Stimulated activated CD4-positive, alpha-beta T cell treated with anti-CD3 and anti-CD28 coated beads, Interleukin-4, amount 100 ng/mL, for 1 hour (primary cell): ENCODE measurements at regions not wholly inside any gene's neighbourhood (a gene's known extent, or its start where the extent isn't known, plus 50 kb on each side); places are given as distances from the start of the nearest gene placed in this dataset.
A peak's percentile ranks its signal among the peaks of the same experiment; 100 is the strongest.

Experiments used
- DNase-seq: peaks from one replicate; pipeline ENCODE4 v3.0.0-alpha.2; 2020

DNA sequence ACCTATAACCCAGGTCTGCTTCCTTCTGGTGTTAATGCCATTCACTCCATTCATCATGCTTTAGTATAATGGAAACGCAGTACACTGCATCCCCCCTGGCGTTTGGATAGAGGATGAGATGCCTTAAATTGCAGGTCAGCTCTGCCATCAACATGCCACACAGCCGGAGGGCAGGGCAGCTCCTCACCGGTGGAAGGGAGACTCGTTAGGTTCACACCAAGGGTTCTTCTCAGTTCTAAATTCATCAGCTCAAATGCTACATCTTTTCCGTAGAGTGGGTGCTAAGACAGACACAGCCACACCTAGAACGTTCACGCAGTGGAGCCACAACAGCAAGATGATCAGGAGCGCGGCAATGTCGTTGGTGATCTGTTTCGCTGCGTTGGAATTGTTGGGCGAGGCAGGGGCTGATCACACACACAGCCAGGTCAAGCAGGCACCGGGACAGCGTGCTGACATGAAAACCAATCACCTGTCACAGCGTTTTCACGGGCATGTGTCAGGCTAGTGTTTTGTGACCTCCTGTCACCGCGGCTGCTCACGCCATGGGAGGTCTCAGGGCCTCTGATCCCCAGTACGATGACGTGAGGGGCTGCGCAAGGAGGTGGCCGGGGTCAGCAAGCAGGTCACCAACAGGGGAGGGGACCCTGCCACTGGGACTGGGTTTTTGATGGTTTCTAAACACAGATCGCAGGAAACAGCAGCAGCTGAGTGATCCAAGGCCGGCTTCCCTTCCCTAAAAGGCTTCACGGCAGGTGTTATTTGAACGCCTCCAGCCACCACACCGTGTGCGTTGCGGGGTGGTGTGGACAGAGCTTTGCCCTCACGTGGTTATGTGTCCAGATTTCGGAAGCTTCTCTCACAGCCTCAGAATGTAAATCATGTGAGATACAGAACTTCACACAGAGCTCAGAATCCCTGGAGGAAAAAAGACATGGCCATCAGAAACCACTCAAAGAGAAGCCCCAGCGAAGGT, 94.3 kb upstream of the IRS2 start:
- no peak for DNase-seq

DNA sequence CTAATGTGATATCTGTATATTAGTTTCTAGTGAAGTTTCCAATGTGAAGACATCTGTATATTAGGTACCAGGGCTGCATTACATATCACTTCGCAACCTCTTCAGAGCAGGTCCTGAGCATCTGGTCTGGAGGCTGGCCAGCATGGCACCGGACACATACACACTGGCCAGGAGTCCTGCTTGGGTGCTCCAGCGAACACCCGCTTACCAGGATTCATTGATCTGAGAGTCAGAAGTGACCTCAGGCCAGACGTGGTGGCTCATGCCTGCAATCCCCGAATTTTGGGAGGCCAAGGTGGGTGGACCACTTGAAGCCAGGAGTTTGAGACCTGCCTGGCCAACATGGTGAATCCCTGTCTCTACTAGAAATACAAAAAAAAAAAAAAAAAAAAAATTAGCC, 93.0 kb upstream of the IRS2 start:
- DNase-seq: no peak

DNA sequence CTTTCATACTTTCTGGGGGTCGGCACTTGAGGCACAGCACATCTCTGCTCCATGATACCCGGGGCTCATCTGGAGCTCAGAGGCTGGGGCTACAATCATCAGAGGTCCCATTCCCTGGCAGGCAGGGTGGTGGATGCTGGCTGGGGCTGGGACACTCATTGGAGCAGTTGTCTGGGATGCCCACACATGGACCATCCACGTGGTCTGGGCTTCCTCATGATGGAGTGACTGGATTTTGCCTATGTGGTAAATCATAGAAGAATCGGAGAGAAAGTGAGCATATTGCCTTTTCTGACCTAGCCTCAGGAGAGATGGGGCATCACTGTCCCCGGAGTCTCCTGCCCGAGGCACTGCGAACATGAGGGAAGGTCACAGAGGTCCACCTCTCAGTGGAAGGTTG, 91.4 kb upstream of the IRS2 start:
- no peak for DNase-seq

- DNase-seq: no peak
Observed at GRCh38 chr13:109875746-109876145, 89.4 kb upstream of the IRS2 start.

DNA sequence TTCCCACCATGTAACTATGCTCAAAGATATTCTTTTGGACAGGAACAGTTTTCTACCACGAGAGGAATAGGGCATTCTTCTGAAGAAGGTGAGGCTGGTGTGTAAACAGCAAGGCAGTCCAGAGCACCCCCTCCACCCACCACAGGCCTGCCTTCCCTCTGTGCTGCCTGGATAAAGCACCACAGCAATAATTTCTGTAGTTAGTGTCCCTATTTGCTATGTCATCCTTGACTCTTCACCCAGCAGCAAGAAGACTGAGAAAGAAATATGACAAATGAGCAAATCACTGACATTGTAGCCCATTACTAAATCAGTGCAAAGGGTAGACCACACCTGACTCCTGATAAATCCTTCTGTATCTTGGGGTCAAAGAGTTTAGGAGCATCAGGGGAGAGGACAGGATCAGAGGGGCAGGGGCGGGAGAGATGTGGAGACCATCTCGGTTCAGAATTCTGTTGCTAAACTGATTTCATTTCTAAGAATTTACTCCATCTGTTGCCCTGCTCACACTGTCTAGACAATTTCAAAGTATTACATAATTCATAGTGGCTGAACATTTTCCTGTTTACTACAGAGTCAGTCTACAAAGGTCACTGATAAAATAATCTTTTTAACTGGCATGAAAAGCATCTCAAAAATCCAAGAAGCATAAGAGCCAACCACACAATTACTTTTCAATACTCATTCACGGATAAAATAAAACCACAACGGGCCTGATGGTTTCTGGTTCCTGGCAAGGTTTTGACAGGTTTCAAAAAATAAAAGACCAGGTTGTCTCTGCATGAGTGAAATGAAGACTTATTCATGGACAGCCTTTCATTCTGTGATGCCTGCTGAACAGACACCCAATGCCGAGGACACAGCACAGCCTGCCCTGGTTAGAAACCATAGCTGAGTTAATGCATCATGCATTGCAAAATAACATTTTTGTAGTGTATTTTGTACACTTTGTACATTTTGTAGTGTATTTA, 88.4 kb upstream of the IRS2 start:
- no peak for DNase-seq

GRCh38 chr13:109873351-109874123, 87.2 kb upstream of the IRS2 start:
- DNase-seq: no peak

DNA sequence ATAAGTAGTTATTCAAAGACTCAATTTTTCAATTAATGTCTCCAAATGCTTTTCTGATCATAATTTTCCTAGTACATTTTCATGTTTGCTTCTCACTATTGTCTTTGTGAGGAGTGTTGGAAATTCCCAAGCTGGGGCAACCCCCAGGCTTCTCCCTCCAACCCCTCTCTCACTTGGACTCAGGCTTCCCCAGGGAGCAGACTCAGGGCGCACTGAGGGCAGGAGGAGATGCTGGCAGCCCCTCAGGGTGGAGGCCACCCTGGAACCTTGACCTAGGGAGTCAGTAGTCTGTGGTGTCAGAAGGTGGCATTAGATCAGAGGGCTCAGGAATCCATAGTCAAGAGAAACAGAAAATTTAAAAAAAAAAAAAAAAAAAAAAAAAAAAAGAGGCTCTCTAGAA, 86.5 kb upstream of the IRS2 start:
- no peak for DNase-seq

DNA sequence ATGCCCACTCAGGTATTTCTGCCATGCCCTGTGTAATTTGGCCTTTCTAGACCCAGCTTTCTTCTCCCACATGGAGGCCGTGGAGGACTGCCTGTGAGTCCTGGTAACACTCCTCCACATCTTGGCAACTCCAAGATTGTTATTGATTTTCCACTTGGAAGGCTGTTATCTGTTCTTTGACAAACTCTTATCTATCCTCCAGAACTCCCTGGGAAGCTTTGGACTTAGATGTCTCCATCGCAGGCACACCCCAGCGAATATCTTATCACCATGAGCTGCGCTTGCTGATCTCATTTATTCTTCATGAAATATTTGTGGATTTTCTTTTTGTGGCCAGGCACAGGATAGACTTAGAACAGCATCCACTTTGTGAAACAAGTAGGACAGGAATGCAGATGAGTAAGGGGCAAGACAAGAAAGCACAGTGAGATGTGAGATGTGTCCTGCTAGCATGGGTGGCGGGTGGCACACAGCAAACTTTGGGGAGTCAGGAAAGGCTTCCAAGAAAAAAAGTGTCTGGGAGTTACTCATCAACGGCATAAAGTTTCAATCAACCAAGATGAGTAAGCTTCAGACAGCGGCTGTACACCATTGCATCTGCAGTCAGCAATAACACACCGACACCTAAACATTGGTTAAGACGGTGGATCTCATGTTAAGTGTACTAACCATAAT, 84.5 kb upstream of the IRS2 start:
- DNase-seq: no peak

GRCh38 chr13:109870274-109870673, 83.9 kb upstream of the IRS2 start:
- DNase-seq: no peak

DNA sequence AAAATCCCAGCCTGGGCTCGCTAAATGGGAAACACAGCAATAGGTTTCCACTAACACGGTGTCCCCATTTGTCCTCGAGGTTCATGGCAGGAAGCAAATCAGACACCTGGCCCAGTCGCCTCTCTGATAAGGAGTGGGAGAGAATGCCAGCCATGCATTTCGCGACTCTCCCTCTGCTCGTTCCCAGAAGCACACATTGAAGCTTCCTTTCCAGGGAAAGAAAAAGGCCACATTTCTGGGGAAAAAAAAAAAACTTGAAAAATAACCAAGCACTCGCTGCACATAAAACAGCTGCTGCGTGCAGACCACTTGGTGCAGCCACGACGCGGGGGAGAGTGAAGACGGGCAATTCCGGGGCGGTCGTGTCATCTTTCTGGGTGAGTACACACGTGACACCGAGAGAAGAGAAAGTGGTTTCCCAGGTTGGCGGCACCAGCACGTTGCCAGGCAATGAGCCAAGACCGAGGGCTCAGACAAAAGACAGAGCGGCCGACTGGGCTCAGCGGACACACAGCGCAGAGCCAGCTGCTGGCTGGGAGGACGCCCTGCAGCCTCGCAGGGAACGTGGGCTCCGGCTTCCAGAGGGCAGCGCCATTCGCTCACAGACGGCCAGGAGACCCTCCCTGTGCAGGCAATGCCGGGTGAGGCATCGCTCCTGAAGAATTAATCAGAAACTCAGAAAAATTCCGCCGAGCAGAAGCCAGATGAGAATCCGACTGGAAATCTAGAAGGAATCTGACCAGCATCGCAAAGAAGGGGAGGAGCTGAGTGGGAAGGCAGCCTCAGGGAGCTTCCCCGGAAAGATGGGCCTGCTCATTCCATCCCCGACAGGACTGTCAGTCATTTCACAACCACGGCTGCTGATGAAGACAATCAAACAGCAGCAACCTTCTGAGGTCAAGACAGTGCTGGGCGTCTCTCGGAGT, 83.2 kb upstream of the IRS2 start:
- DNase-seq: peak; percentile 28

- DNase-seq: no peak
Observed at GRCh38 chr13:109868578-109869311, 82.4 kb upstream of the IRS2 start.

DNA sequence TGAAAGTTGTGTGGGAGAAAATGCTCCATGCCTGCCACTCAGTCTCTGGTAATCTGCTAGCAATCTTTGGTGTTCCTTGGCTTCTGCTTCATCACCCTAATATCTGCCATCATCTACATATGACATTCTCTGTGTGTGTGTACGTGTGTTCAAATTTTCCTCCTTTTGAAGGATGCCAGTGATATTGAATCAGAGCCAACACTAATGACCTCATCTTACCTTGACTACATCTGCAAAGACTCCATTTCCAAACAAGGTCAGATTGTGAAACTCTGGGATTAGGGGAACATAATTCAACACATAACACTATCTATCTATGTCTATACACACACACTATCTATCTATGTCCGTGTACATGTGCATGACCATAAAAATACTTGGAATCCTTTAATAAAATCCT, 81.4 kb upstream of the IRS2 start:
- DNase-seq: no peak

- DNase-seq: no peak
Observed at GRCh38 chr13:109862627-109863026, 76.2 kb upstream of the IRS2 start.

- DNase-seq: no peak
Observed at GRCh38 chr13:109859898-109860297, 73.5 kb upstream of the IRS2 start.

DNA sequence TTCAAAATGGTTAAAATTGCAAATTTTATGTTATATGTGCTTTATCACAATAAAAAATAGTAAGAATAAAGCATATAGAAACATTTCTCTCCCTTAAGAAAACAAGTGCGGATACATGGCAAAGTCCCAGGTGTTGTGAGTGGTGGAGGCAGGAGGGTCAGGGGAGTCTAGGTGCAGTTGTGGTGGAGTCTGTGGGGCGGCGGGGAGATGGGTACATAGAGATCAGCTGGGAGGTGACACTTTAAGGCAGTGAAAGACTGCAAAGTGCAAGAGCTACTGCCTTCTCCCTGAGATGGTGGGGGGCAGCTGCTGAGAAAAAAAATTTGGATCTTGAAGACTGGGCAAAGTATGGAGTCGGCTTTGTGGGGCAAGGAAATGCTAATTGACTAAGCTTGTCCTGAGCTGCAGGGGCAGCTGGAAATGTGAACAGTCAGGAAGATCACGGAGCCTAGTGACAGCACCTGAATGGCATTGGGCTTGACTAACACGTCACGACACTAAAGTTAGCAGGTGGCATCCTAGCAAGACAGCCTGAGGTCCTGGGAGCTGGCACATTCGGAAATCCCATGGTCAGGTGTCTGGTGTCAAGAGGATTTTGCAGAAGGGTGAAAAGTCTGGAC, 72.9 kb upstream of the IRS2 start:
- no peak for DNase-seq

DNA sequence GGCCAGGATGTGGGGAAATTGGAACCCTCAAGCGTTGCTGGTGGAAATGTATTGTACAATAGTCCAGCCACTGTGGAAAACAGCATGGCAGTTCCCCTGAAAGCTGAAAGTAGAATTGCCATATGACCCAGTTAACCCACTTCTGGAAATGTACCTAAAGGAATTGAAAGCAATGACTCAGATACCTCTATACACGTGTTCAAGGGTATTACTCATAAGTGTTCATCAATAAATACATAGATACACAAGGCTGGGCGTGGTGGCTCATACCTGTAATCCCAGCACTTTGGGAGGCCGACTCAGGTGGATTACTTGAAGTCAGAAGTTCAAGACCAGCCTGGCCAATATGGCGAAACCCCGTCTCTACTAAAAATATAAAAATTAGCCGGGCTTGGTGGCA, 71.9 kb upstream of the IRS2 start:
- DNase-seq: no peak

DNA sequence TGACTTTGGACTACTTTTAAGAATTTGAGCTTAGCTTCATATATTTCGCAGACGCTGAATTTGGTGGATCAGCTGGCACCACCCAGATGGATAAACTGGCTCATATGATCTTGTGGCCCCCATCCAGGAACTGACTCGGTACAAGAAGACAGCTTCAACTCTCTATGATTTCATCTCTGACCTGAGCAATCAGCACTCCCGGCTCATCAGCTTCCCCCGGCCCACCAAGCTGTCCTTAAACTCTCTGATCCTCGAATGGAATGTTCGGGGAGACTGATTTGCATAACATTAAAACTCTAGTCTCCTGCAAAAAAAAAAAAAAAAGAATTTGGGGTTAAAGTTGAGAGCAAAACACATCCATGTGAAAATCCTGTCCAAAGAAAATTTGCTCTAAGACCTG, 71.4 kb upstream of the IRS2 start:
- DNase-seq: no peak

GRCh38 chr13:109857325-109857724, 70.9 kb upstream of the IRS2 start:
- DNase-seq: no peak

GRCh38 chr13:109856350-109856749, 70.0 kb upstream of the IRS2 start:
- DNase-seq: no peak

DNA sequence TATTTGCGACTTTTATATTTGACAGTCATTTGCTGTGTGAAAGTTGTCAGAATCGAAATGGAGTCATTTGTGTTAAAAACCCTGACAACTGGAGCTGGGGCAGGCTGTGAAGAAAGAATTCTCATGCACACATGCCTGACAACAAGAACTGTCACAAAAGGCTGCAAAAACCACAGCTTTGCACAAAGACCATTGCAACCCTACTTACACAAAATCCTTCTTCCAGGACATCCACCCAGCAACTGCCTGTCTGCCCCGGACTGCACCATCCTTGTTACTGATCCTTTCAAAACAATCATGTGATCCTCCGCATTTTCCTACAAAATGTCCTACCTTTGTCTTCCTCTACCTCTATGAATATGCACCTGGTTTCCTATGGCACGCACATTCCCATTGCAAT, 66.8 kb upstream of the IRS2 start:
- no peak for DNase-seq
